Chondrocyte (in vitro differentiated cells): ENCODE measurements at regions not wholly inside any gene's neighbourhood (a gene's known extent, or its start where the extent isn't known, plus 50 kb on each side); places are given as distances from the start of the nearest gene placed in this dataset.
A peak's percentile ranks its signal among the peaks of the same experiment; 100 is the strongest.

Experiments
- DNase-seq: peaks from one replicate; pipeline ENCODE4 v3.0.0; 2021; ENCODE audit warnings: mixed read lengths, low spot score
- H3K27ac Mint-ChIP-seq: one replicate; pipeline ENCODE4 v1.8.0; 2021; ENCODE audit warnings: mild to moderate bottlenecking, moderate library complexity, mixed read lengths; ENCODE audit not compliant: unreplicated experiment
- H3K27me3 Mint-ChIP-seq: 2 replicates; pipeline ENCODE4 v1.8.0; 2021; ENCODE audit warnings: low read depth, mixed read lengths
- H3K36me3 Mint-ChIP-seq: 2 replicates; pipeline ENCODE4 v1.8.0; 2021; ENCODE audit warnings: low read depth, mixed read lengths
- H3K4me1 Mint-ChIP-seq: 2 replicates; pipeline ENCODE4 v1.8.0; 2021; ENCODE audit warnings: low read depth, mild to moderate bottlenecking, mixed read lengths
- H3K4me3 Mint-ChIP-seq: one replicate; pipeline ENCODE4 v1.8.0; 2021; ENCODE audit warnings: mild to moderate bottlenecking, moderate library complexity, mixed read lengths; ENCODE audit not compliant: unreplicated experiment
- H3K9me3 Mint-ChIP-seq: 2 replicates; pipeline ENCODE4 v1.8.0; 2021; ENCODE audit warnings: low read depth, mixed read lengths
- CTCF ChIP-seq: fragments of 200-600 bp; sonication (generic); IDR thresholded peaks from 2 replicates; pipeline ENCODE4 v1.5.0; 2021; ENCODE audit warnings: antibody characterized with exemption, mild to moderate bottlenecking, moderate library complexity

- no peaks in the 10 kb centered on the region for H3K36me3 Mint-ChIP-seq
- H3K4me1 Mint-ChIP-seq = peaks cover 28% of the 10 kb centered on the region
- H3K27ac Mint-ChIP-seq = peak overlapping the region; percentile 42
- H3K27me3 Mint-ChIP-seq = no peaks in the 10 kb centered on the region
- no peak for TF ChIP-seq CTCF
- no peaks in the 10 kb centered on the region for H3K9me3 Mint-ChIP-seq
- DNase-seq = no peak
- H3K4me3 Mint-ChIP-seq = no peak overlapping the region
Observed at GRCh38 chr5:36374266-36374862, 72.7 kb upstream of the RANBP3L start.

DNA sequence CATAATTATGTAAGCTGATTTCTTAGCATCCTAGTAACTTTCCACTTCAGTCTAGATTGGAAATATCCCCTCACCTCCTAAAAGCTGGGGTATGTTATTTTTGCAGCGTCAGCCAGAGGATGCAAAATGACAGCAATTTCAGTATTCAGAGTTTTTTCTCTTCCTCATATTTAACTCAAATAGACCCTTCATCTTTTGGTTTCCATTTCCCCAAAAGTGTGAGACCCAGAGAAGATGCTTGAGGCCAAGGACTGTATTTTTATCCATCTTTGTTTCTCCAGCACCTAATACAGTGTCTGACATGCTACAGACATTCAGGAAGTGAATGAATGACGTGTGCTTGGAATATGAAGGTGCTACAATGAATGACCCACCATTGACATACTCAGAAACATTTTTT lies 75.5 kb upstream of the RANBP3L start:
- Mint-ChIP-seq H3K27me3 (peaks cover 12% of the 10 kb centered on the region), H3K9me3 (no peaks in the 10 kb centered on the region)

GRCh38 chr5:36378551-36378950 lies 76.8 kb upstream of the RANBP3L start:
- H3K9me3 Mint-ChIP-seq = no peaks in the 10 kb centered on the region
- peaks cover 12% of the 10 kb centered on the region for H3K27me3 Mint-ChIP-seq
- peaks cover 20% of the 10 kb centered on the region for H3K4me1 Mint-ChIP-seq
- no peak overlapping the region for H3K27ac Mint-ChIP-seq
- H3K4me3 Mint-ChIP-seq = no peak overlapping the region
- no peak for TF ChIP-seq CTCF
- no peaks in the 10 kb centered on the region for H3K36me3 Mint-ChIP-seq
- DNase-seq = no peak

More for the DNA sequence above, 75.5 kb upstream of the RANBP3L start:
- DNase-seq = no peak
- no peak for TF ChIP-seq CTCF
- Mint-ChIP-seq H3K36me3 (no peaks in the 10 kb centered on the region), H3K4me3 (no peak overlapping the region), H3K27ac (no peak overlapping the region), H3K4me1 (peaks cover 28% of the 10 kb centered on the region)

GRCh38 chr5:36382890-36383289 lies 81.2 kb upstream of the RANBP3L start:
- H3K36me3 Mint-ChIP-seq = no peaks in the 10 kb centered on the region
- H3K27ac Mint-ChIP-seq = no peak overlapping the region
- peaks cover 11% of the 10 kb centered on the region for H3K4me1 Mint-ChIP-seq
- DNase-seq = no peak
- no peak for TF ChIP-seq CTCF
- H3K9me3 Mint-ChIP-seq = no peaks in the 10 kb centered on the region
- H3K27me3 Mint-ChIP-seq = peaks cover 16% of the 10 kb centered on the region
- H3K4me3 Mint-ChIP-seq = no peak overlapping the region

- no peak overlapping the region for H3K27ac Mint-ChIP-seq
Observed at GRCh38 chr5:36383942-36384341, 82.2 kb upstream of the RANBP3L start.

More at GRCh38 chr5:36383942-36384341, 82.2 kb upstream of the RANBP3L start:
- H3K36me3 Mint-ChIP-seq = no peaks in the 10 kb centered on the region
- no peaks in the 10 kb centered on the region for H3K9me3 Mint-ChIP-seq
- peaks cover 6% of the 10 kb centered on the region for H3K4me1 Mint-ChIP-seq
- no peak overlapping the region for H3K4me3 Mint-ChIP-seq
- peaks cover 16% of the 10 kb centered on the region for H3K27me3 Mint-ChIP-seq
- no peak for TF ChIP-seq CTCF
- no peak for DNase-seq
